ENCODE measurements at regions not wholly inside any gene's neighbourhood (a gene's known extent, or its start where the extent isn't known, plus 50 kb on each side); places are given as distances from the start of the nearest gene placed in this dataset.

DNA sequence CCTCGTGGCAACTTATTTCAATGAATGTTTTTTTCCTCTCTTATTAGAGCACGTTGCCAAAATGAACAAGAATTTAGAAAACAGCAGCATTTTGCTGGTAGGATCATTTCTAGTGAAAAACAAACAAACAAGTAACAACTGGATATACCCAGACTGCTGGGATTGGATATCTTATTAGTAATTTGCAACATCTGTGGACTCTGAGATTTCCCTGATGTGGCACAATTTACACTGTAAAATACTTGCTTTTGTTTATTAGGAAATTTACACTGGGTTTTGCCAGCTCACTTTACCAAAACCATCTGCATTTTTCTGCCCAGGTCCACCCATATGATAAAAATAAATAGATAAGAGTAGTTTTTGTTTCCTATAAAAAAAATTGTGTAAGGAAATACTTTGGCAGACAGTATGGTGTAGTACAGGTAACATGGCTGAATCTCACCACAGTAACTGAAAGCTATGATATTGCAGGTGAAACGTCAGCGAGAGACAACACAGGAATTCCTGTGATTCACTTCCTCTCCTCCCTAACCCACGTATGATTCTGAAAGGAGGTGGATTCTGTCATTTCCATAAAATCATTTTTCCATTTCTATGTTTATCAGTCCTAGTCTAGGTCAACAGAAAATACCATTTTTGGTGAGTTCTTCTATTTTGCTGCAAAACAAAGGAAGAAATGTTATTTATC lies 176.2 kb upstream of the NOVA1 start:
- DNase-seq = no peak

DNA sequence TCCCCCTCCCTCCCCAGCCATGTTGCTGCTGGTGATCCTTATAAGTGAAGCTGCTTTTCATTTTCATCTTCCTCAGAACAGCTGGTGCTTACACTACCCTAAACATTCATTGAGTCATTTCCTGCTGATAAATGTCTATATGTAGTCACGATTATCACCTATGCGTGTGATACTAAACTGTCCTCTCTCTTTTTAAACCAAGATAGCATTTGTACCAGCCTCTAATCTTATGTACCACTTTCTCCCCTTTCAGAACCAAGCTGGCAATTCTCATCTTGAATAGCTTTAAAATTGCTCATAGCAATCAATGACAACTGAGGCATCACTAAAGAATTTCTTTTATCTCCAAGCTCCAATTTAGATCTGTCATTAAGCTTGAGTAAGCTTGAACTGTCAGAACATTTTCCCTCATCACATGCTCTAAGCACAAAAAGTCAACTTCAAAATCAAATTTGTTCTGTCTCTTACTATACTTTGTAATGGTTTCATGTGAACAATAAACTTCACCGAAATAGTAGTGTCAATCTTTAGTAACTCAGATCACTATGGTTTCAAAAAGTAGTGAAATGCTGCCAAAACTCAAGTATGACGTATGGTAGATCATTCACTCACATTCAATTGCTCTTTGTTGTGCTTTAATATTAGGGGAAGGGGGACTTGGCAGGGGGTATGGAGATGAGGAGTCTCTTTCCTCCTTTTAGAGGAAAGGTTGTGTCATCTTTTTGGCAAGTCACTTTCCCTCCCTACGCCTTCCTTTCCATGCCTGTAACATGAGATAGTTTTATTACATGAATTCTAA lies 178.1 kb upstream of the NOVA1 start:
- no peak for DNase-seq

DNA sequence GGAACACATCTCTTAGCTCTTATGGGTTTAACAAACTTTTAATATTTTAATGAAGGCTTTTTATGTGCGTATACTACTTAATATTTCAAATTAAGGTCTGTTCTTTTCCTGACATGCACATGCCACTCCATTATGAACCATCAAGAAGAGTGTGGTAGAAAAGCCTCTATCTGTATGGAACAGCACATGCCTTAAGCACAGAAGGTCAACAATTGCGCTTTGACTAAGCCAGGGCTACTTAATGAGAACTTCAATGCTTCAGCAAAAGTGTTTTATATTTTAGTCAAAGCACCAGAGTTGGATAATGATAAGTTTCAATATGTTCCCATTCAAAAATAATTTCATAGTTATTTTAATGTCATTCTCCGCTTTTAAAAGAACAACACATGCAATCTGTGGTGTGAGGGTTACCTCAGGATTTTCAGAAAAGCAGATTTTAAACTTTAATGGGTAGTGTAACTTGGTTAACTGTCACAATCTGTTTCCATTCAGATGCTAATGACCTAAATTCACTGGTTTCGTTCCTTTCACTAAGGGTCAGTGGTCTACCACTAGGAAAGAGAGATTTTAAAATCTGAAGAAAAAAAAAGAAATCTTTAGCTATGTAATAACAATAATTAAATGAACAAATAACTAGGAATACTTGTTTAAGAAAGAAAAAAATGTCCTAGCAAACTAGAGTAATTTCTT lies 193.4 kb upstream of the NOVA1 start:
- no peak for DNase-seq

DNA sequence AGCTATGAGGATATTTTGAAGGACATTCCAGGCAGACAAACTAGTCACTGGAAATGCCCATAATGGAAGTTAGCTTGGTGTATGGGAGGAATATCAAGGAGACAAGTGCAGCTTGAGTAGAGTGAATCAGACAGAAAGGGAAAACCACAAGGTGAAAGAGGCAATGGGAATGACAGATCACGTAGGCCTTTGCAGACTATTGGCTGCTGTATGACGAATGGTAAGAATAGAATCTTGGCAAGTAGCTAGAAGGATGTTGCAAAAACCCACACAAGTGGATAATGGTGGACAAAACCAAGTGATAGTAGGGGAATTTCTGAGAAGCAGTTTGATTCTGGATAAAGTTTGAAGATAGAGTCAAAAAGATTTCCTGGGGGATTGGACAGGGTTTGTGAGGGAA lies 196.9 kb upstream of the NOVA1 start:
- DNase-seq = no peak

DNA sequence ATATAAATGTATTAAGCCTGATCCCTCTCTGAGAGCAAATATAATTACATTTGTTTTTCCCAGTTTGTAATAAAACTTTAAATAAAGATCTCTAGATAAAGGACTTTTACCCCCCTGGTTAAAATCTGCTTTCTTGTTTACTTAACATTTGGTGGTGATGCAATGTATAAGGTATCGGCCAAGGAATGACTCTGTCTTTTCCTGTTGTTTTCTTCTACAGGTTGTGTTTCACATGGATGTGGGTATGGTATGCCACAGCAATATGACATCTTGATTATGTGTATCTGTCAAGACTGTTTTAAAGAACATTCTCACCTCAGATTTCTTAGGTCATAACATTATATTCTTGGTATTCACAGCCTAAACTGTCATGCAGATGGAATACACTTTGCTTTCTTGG lies 210.6 kb upstream of the NOVA1 start:
- no peak for DNase-seq

DNA sequence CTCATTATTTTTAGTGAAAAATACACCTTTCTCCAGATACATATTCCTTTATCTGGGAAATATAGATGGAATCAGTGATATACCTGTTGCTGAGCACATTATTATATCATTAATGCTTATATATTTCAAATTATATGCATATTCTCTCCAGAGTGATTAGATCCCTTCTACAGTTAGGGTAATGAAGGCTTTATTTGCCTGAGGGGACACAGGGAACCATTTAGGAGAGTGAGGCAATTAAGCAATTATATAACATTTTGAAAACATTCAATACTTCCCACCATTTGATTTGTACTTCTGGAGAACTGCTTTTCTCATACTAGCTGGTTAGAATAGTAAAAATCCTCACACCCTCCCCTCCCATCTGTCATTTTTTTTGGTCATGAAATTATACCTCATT lies 212.8 kb upstream of the NOVA1 start:
- no peak for DNase-seq

DNA sequence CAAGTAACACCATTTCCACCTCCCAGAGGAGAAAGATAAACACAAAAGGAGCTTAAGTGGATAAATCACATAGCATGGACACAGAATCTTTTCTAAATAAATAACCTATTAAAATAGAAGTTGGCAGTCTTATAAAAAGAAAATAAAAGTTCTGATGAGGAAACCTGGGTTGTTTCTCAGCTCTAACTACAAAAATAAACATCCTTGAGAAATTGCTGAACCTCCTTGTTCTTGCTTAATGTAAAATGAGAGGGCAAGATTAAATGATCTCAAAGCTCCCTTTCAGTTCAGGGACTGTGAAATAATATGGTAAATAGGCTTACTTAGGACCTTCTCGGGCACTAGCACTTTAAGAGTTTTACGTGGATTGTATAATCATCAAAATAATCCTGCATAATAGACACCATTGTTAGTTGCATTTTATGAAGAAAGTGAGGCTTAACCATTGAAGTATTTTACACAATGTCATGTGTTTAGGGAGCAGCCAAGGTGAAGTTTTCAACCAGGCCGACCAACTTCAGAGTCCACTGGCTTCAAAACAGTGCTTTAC lies 214.0 kb upstream of the NOVA1 start:
- DNase-seq = no peak

DNA sequence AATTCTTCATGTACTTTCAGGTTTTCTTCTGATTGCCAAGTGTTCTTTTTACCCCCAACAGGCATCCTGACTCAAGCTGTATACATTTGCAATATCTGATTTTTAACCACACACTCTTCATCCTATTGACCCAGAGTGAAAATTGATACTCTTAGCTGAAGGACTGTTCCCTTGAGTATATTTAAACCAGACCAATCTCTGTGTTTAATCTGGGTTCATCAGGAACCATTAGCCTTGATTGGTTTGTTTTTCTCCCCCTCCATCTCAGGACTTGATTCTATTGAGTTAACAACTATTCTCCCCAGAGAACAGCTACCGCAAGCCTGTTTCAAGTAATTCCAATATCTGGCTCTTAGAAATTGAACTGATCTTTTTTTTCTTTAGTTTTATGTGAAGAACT lies 222.3 kb upstream of the NOVA1 start:
- DNase-seq = no peak

DNA sequence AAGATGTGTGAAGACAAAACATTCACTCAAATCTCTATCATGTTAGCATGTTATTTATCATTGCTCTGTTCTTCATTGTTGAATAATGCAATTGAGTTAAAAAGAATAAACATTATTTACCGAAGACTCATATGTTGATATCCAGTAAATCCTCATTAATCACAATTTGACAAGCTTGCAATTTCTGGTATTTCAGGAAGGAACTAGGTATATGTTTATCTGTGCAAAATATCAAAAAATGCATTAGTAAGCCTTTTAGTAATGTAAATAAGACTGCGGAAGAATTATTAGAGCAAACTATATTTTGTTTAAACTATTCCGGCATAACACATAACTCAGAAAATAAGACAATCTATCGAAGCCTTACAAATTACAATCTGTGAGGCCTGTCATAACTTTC lies 222.7 kb upstream of the NOVA1 start:
- DNase-seq = no peak

DNA sequence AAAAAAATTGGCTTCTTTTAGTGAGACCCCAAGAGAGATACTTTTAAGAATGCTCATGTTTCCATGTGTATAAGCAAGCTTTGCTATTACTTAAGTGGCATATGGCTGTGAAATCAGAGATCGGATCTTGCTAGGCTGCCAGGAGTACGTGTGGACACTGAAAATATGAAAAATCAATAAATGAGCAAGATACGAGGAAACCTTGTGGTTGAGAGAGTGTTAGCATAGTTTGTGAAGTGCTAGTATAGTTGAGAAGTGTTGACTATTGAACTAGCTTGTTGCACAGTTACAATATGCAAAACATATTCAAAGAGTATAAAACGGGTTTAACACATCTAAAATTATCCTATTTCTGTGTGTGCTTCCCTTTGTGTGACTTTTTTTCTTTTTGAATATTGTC lies 230.9 kb upstream of the NOVA1 start:
- DNase-seq = no peak

DNA sequence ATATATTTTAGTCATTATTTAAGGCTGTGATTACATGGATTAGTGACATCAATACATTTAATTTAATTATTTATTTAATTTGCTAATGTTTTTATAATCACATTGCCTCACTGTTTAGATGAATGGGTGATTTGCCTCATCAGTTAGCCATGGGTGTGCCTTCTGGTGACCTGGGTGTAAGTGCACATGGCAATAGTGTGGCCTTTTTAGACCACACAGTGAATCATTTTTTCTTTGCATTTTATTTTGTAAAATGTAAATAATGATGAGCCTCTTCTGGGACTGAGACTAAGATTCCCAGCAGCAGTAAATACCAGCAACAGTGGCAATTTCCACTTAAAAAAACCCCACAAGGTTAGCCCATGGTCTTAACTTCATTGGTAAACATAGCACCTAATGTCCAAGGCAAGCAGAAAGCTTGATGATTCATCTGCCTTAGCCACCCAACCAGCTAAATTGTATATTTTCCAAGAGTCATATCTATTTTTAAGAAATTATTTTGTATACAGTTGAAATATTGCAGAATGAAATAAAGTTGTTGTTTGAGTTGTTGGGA lies 235.9 kb upstream of the NOVA1 start:
- DNase-seq = no peak

DNA sequence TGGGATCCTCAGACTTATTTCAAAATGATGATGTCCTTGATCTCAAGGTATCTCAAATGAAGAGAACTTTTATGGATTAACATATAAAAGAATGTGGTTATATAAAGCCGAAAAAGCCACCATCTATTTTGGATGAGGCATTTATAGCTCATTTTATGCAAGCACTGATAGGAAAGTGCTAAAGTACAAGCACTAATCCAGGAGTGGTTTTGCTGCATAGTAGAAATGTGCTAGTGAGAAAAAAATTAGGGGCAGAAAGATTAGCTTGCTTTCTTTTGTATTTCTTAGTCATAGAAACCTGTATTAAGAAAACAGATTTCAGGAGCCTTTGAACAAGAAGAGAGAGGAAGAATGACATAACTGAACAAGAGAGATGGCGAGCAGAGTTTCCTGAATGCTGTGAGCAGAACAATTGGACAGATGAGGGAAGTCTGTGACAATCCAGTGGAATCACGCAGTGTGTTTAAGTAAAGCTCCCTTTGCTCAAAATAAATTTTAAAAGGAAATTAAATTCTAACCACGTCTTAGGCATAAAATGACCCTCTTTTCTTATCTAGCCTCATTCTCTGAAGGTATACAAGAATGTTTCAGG lies 238.2 kb upstream of the NOVA1 start:
- no peak for DNase-seq

DNA sequence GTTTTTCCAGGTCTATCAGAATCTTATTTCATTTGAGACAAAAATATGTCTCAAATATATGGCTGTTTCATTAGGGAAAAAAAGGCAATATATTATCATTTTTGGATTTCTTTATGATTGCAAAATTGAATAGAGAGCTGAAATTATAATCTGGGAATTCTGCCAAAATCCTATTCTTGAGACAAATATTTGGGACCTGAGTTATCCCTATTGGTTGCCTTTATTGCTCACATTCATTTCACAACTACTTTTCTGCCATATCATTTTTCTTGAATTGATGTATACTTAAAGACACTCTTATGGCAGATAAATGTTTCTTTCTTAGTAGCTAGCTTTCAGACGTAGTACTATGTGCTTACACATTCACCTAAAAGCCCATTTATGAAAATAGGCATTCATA lies 241.6 kb upstream of the NOVA1 start:
- DNase-seq = no peak

DNA sequence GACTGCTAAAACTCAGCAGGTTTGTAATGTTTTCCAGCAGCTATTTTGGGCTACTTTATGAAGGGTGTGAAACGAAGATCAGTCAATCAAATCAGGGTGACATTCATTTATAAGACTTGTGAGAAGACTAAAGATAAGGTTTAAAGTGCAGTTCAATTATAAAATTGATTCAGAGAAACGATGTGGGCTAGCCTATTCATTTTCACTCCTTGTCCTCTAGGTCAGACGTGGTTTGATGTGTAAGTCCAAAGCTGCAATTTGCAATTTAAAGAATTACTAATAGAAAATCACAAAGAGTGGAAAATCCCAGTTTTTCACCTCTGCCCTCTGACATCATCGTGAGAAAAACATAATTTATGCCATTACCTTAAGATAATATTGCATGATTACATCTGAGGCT lies 243.5 kb upstream of the NOVA1 start:
- DNase-seq = no peak

DNA sequence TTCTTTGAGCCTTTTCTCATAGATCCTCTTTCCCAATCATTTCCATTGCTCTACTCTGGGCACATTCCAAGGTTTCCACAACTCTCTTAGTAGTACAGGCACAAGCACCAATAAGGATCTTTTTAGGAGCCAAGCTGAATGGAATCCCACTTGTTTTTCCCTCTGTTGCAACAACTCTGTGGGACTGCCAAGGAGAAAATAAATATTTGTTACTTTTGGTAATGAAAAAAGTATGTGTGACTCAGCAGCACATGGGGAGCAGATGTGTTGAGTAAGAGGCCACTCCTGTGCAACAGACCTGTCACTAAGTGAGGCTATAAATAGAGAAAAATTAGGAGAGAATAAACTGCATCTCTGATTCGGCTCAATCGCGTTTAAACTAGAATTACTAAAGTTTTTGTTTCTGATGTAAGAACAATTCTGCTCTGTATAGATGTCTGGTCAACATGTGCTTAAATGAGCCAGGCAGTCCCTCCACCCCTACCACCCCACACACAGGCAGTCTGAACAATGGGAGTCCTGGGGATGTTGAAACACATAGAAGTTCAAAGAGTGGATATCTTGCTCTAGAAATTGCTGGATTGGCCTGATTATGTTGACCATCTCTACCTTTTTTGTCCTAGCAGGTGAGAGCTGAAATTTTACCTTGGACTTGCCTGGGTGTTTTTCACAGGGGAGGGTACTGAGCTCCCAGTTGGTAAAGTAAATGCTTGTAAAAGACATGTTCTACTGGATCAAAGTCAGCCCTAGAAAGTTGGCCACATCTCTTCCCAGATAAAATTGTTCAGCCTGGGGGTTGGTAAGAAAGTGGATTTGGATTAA lies 244.3 kb upstream of the NOVA1 start:
- no peak for DNase-seq

DNA sequence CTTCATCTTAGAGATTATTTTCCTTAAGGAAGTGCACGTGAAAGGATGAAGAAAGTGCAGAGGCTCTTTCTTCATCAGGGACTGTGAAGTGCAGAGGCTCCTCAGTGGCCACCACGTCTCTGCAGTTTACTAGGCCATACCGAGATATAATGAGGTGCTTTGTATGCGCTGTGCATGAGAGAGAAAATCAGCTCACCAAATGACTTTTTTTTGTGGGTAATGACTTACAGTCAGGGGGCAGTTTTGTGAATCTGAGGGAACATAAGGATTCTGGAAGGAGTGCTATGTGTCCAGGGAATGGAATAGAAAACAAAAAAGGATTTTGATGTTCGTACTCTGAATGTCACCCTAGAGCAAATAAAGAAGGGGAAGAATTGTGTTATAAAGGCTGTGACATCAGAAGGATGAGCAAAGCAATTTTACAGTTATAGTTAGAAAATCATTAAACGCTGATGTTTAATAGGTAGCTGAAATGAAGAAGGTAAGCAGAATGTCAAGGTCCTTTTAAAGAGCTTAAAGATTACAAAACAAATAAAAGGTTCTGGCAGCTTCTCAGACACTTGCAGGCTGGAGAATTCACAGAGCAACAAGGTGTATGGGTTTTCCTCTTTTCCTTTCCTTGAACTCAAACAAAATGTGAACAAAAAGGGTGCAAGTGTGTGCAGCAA lies 247.5 kb upstream of the NOVA1 start:
- no peak for DNase-seq

DNA sequence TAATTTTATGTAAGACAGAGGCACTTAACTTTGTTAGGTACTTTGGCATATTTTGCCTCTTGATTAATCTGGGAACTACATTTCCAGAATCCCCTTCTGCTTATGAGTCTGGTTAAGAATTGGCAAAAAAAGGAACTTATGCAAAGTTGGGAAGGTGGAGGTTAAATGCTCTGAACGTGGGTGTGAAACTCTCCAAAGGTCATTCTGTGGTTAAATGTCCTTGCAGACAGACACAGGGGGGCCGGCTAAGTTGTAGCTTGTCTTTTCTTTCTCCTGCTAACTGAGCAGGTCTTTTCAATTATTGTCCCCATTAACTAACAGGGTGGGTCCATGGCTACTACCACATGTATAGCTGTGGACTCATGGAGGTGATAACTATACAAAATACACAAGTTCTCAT lies 248.6 kb upstream of the NOVA1 start:
- DNase-seq = no peak

DNA sequence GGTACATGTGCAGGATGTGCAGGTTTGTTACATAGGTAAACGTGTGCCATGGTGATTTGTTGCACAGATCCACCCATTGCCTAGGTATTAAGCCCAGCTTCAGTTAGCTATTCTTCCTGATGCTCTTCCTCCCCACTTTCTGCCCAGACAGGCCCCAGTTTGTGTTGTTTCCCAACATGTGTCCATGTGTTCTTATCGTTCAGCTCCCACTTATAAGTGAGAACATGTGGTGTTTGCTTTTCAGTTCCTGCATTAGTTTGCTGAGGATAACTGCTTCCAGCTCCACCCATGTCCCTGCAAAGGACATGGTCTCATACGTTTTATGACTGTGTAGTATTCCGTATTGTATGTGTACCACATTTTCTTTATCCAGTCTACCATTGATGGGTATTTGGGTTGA lies 251.7 kb upstream of the NOVA1 start:
- DNase-seq = no peak

DNA sequence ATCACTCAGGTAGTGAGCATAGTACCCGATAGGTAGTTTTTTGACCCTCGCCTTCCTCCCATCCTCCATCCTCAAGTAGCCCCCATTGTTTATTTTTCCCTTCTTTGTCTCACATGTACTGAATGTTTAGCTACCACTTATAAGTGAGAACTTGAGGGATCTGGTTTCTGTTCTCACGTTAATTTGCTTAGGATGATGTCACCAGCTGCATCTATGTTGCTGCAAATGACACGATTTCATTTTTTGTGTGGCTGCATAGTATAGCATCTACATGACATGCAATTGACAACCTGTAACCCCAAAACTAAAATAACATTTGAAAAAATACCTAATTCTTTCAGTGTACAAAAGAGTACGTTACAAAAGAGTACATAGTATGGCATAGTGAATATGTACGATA lies 254.0 kb upstream of the NOVA1 start:
- DNase-seq = no peak

DNA sequence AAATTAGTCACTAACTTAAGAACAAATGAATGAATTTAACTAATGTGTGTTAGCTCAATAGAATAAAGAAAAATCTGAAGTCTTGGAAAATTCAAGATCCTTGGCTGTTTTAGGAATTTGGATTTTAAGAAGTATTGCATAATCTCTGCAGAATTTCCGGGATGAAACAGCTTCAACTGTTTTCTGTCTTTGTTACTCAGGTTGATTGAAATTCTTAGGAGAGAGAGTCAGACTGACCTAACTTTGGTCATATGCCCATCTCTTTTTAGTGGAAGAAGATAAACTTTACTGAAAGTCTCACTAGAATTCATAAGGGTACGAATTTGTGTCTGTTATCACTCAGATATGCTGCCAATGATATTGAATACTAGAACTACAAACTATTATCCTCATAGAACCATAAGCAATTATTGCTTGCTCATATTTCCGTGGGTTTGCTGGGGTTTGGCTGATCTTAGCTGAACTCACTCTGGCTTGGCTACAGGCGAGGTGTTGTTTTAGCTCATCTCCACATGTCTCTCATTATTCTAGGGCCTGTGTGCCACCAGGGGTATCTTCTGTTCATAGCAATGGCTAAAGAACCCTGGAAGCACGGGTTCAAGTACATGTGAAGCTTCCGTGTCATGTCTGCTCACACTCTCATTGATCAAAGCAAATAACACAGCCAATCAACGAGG lies 257.4 kb upstream of the NOVA1 start:
- no peak for DNase-seq

DNA sequence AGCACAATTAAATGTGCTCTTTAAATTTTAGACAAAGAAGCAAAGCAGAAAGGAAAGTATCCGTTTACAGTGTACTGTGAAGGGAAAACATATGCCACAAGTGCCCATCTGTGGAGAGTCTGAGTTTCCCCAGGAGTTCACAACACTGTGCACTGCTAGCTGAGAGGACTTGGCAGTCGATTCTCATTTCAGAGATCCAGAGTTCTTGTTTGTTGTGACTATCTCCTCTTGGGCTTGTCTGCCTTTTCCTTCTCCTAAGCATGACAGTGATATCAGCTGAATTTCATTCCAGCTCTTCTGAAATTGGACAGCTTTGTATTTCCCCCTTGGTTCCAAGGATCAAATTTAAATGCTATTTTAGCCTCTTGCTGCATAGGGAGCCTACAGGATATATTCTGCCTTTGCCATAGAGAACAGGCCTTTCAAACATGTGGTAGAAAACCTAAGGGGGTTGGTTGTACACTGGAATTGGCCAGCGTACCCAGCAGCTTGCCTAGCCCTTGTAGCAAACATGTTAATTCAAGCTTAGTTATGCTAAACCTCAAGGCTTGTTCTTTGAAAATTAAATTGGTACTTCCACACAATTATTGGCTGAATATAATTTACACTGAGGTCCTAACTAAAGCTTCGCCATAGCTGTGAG lies 259.2 kb upstream of the NOVA1 start:
- DNase-seq = no peak
